ENCODE measurements at regions not wholly inside any gene's neighbourhood (a gene's known extent, or its start where the extent isn't known, plus 50 kb on each side); places are given as distances from the start of the nearest gene placed in this dataset.

DNA sequence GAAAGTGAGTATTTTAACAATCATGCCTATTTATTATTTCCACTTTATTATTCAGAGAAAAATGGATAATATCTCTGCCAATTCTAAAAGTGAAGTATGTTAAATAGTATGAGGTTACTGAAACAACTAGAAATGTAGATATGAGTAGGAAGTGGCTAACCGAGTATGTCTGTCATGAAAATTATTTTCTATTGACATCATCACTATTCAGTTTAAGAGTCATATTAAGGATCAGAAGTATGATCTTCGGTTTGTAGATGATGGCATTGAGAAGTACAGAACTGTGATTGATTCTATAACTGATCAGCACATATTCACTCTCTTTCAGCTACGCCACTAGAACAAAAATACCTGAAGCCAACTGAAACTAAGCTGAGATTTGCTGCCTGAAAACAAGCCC, 146.4 kb upstream of the SLITRK5 start:
- TF ChIP-seq EZH2 (IDR thresholded peaks at IDR 0.05; ENCODE audit: borderline replicate concordance, low read length): no peak
- TF ChIP-seq, protein P1, sequence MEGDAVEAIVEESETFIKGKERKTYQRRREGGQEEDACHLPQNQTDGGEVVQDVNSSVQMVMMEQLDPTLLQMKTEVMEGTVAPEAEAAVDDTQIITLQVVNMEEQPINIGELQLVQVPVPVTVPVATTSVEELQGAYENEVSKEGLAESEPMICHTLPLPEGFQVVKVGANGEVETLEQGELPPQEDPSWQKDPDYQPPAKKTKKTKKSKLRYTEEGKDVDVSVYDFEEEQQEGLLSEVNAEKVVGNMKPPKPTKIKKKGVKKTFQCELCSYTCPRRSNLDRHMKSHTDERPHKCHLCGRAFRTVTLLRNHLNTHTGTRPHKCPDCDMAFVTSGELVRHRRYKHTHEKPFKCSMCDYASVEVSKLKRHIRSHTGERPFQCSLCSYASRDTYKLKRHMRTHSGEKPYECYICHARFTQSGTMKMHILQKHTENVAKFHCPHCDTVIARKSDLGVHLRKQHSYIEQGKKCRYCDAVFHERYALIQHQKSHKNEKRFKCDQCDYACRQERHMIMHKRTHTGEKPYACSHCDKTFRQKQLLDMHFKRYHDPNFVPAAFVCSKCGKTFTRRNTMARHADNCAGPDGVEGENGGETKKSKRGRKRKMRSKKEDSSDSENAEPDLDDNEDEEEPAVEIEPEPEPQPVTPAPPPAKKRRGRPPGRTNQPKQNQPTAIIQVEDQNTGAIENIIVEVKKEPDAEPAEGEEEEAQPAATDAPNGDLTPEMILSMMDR (IDR thresholded peaks at IDR 0.05; ENCODE audit: low read length): no peak

All from OCI-LY1 (cell line).